Fibroblast of lung (primary cell): ENCODE measurements at regions not wholly inside any gene's neighbourhood (a gene's known extent, or its start where the extent isn't known, plus 50 kb on each side); places are given as distances from the start of the nearest gene placed in this dataset.

Source experiments
- DNase-seq, 2 donors: peaks; one replicate each; pipeline versions ENCODE4 v3.0.0 to v3.0.0-alpha.2; 2010; ENCODE audit warnings: low read depth in 2 of 2
- H2AFZ ChIP-seq: 2 replicates; pipeline ENCODE4 v1.5.1; 2012; ENCODE audit warnings: low read length, control low read depth, inconsistent platforms
- H3K27ac ChIP-seq: 2 replicates; pipeline ENCODE4 v1.5.1; 2011; ENCODE audit warnings: low read length, control low read depth; ENCODE audit not compliant: insufficient read depth
- H3K27me3 ChIP-seq: 2 replicates; pipeline ENCODE4 v1.5.1; 2011; ENCODE audit warnings: mild to moderate bottlenecking, low read length; ENCODE audit not compliant: control insufficient read depth, insufficient read depth
- H3K36me3 ChIP-seq: 2 replicates; pipeline ENCODE4 v1.5.1; 2011; ENCODE audit warnings: low read length; ENCODE audit not compliant: control insufficient read depth, insufficient read depth
- H3K4me1 ChIP-seq: 2 replicates; pipeline ENCODE4 v1.5.1; 2011; ENCODE audit warnings: low read length; ENCODE audit not compliant: control insufficient read depth, insufficient read depth; ENCODE audit errors: extremely low read depth
- H3K4me2 ChIP-seq: 2 replicates; pipeline ENCODE4 v1.5.1; 2011; ENCODE audit warnings: low read length, control low read depth; ENCODE audit not compliant: insufficient read depth; ENCODE audit errors: extremely low read depth
- H3K4me3 ChIP-seq, 4 experiments: fragments of 200-600 bp in 1 of 4; sonication (generic) in 1 of 4; replicated peaks in 1 of 4; 2 replicates each; pipeline ENCODE4 v1.5.1; 2011 to 2016; ENCODE audit warnings: low read length in 4 of 4, low read depth in 3 of 4, mild to moderate bottlenecking in 3 of 4, control low read depth in 2 of 4, inconsistent platforms in 1 of 4, mixed read lengths in 1 of 4; ENCODE audit not compliant: insufficient read depth in 1 of 4; ENCODE audit errors: control extremely low read depth in 1 of 4
- H3K79me2 ChIP-seq: 2 replicates; pipeline ENCODE4 v1.5.1; 2012; ENCODE audit warnings: mild to moderate bottlenecking, low read length, inconsistent platforms; ENCODE audit not compliant: control insufficient read depth, insufficient read depth
- H3K9ac ChIP-seq: 2 replicates; pipeline ENCODE4 v1.5.1; 2011; ENCODE audit warnings: mild to moderate bottlenecking, low read length, control low read depth; ENCODE audit not compliant: insufficient read depth
- H3K9me3 ChIP-seq: 2 replicates; pipeline ENCODE4 v1.5.1; 2012; ENCODE audit warnings: low read depth, low read length; ENCODE audit not compliant: control insufficient read depth, insufficient read depth
- H4K20me1 ChIP-seq: 2 replicates; pipeline ENCODE4 v1.5.1; 2011; ENCODE audit warnings: low read length; ENCODE audit not compliant: control insufficient read depth, insufficient read depth; ENCODE audit errors: extremely low read depth
- EZH2 ChIP-seq: IDR thresholded peaks from 2 replicates; pipeline ENCODE4 v1.5.1; 2012; ENCODE audit warnings: low read length, control low read depth, mild to moderate bottlenecking; ENCODE audit errors: missing control alignments
- TF ChIP-seq, protein P1 (sequence below), 2 donors: IDR thresholded peaks in 1 of 2; conservative IDR thresholded peaks in 1 of 2; 1 replicate in 1 of 2; 2 replicates in 1 of 2; pipeline ENCODE4 v1.5.1; 2011 to 2012; ENCODE audit warnings: low read length in 2 of 2, control low read depth in 1 of 2, inconsistent platforms in 1 of 2, low read depth in 1 of 2, mild to moderate bottlenecking in 1 of 2

DNA sequence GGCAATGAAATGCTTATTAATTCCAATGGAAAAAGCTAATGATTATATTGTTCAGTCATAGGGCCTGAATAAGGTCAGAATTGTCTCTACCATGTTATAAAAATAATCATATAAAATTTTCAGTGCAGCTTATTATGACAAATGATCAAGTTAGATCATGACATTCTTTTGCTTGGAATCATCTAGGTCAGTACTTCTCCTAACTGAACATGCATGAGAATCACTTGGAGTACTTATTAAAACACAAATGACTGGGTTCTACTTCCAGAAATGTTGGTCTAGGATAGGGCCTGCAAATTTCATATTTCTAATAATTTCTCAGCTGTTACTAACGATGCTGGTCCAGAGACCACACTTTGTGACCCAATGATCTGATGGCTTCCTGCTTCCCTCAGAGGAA, 806.0 kb upstream of the ZNF608 start:
- Histone ChIP-seq H3K27ac (no peak overlapping the region), H3K4me2 (peak overlapping the region; percentile 3), H3K9me3 (no peaks in the 10 kb centered on the region), H3K4me1 (peaks cover 6% of the 10 kb centered on the region), H3K79me2 (no peaks in the 10 kb centered on the region), H3K36me3 (no peaks in the 10 kb centered on the region), H3K27me3 (no peaks in the 10 kb centered on the region), H2AFZ (no peak overlapping the region), H3K4me3 (no peak overlapping the region), H4K20me1 (no peaks in the 10 kb centered on the region), H3K9ac (no peak overlapping the region)
- peak in 1 of 2 donors; percentile 63 for DNase-seq
- no peak for TF ChIP-seq EZH2
- TF ChIP-seq, protein P1, sequence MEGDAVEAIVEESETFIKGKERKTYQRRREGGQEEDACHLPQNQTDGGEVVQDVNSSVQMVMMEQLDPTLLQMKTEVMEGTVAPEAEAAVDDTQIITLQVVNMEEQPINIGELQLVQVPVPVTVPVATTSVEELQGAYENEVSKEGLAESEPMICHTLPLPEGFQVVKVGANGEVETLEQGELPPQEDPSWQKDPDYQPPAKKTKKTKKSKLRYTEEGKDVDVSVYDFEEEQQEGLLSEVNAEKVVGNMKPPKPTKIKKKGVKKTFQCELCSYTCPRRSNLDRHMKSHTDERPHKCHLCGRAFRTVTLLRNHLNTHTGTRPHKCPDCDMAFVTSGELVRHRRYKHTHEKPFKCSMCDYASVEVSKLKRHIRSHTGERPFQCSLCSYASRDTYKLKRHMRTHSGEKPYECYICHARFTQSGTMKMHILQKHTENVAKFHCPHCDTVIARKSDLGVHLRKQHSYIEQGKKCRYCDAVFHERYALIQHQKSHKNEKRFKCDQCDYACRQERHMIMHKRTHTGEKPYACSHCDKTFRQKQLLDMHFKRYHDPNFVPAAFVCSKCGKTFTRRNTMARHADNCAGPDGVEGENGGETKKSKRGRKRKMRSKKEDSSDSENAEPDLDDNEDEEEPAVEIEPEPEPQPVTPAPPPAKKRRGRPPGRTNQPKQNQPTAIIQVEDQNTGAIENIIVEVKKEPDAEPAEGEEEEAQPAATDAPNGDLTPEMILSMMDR (conservative IDR thresholded peaks at IDR 0.05 in 1 of 2, IDR thresholded peaks at IDR 0.05 in 1 of 2; ENCODE audit: low read depth in 1 of 2, low read length in 2 of 2), result no peak

GRCh38 chr5:125554355-125554754, 807.9 kb upstream of the ZNF608 start:
- H3K27ac ChIP-seq, result no peak overlapping the region
- H3K4me2 ChIP-seq, result no peak overlapping the region
- H2AFZ ChIP-seq, result no peak overlapping the region
- no peak overlapping the region for H3K4me3 ChIP-seq
- no peaks in the 10 kb centered on the region for H4K20me1 ChIP-seq
- no peak for DNase-seq
- no peak overlapping the region for H3K9ac ChIP-seq
- no peak for TF ChIP-seq EZH2
- TF ChIP-seq, protein P1 (conservative IDR thresholded peaks at IDR 0.05 in 1 of 2, IDR thresholded peaks at IDR 0.05 in 1 of 2; ENCODE audit: low read depth in 1 of 2, low read length in 2 of 2), result no peak
- H3K36me3 ChIP-seq, result no peaks in the 10 kb centered on the region
- H3K4me1 ChIP-seq, result peaks cover 6% of the 10 kb centered on the region
- no peaks in the 10 kb centered on the region for H3K27me3 ChIP-seq
- no peaks in the 10 kb centered on the region for H3K79me2 ChIP-seq
- no peaks in the 10 kb centered on the region for H3K9me3 ChIP-seq

DNA sequence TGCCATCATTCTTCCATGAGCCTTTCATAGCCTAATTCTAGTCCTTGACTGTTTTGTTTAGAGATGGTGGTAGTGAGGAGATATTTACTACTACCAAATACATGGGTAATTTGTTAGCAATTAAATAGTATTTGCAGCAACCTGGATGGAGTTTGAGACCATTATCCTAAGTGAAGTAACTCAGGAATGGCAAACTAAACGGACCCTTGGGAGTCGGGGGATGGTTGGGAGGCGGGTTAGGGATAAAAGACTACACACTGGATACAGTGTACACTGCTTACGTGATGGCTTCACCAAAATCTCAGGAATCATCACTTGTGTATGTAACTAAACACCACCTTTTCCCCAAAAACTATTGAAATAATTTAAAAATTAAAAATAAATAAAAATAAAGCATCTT, 809.2 kb upstream of the ZNF608 start:
- Histone ChIP-seq H4K20me1 (no peaks in the 10 kb centered on the region), H3K9ac (no peak overlapping the region), H3K27ac (no peak overlapping the region), H3K36me3 (no peaks in the 10 kb centered on the region), H3K4me1 (peaks cover under 1% of the 10 kb centered on the region), H3K27me3 (no peaks in the 10 kb centered on the region), H3K9me3 (no peaks in the 10 kb centered on the region), H3K4me2 (no peak overlapping the region), H2AFZ (no peak overlapping the region), H3K79me2 (no peaks in the 10 kb centered on the region), H3K4me3 (no peak overlapping the region)
- TF ChIP-seq, protein P1 (conservative IDR thresholded peaks at IDR 0.05 in 1 of 2, IDR thresholded peaks at IDR 0.05 in 1 of 2; ENCODE audit: low read depth in 1 of 2, low read length in 2 of 2), result no peak
- TF ChIP-seq EZH2, result no peak
- no peak for DNase-seq
